ENCODE measurements at regions not wholly inside any gene's neighbourhood (a gene's known extent, or its start where the extent isn't known, plus 50 kb on each side); places are given as distances from the start of the nearest gene placed in this dataset.

DNA sequence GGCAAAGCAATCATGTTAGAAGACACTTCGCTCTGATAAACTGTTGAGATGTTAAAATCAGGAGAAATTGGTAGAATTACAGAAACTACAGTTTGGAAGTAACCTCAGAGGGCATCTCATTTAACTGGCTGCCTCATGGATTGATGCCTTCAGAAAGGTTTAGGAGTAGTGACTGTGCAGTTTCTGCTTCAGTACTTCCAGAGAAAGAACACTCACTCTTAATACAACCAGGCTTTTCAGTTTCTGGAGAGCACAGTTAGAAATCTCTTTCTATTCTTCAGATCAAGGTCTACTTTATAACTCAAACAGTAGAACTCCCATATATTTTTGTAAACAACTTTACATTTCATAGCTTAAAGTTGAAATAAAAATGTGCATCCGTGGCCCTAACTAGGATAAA lies 1358.9 kb upstream of the LRRTM3 start:
- no peak overlapping the region for H3K9ac ChIP-seq (ENCODE audit: low read depth, low read length, poor library complexity)
- H2BK12ac ChIP-seq (ENCODE audit: low read length) = no peak overlapping the region
- H2BK5ac ChIP-seq (ENCODE audit: low read length) = no peak overlapping the region
- no peak overlapping the region for H2BK120ac ChIP-seq (ENCODE audit: low read depth, low read length)
- H2AFZ ChIP-seq (ENCODE audit: low read length) = no peak overlapping the region
- no peak overlapping the region for H4K8ac ChIP-seq (ENCODE audit: low read depth, low read length)
- H3K9me3 ChIP-seq (replicated peaks in 1 of 2; ENCODE audit: control insufficient read depth in 2 of 2, insufficient read depth in 1 of 2, low read depth in 1 of 2, low read length in 2 of 2) = no peaks in the 10 kb centered on the region
- H2BK15ac ChIP-seq (ENCODE audit: low read length) = no peak overlapping the region
- H3K79me1 ChIP-seq (ENCODE audit: low read depth, low read length) = no peaks in the 10 kb centered on the region
- H3K18ac ChIP-seq (ENCODE audit: low read length) = no peak overlapping the region
- H3K4me1 ChIP-seq (ENCODE audit: control insufficient read depth in 2 of 2, insufficient read depth in 1 of 2, low read depth in 1 of 2, low read length in 2 of 2) = no peaks in the 10 kb centered on the region
- DNase-seq (ENCODE audit: low spot score) = peak; percentile 26
- no peaks in the 10 kb centered on the region for H3K27me3 ChIP-seq (ENCODE audit: control insufficient read depth in 3 of 3, insufficient read depth in 3 of 3, low read depth in 1 of 3, low read length in 3 of 3)
- H3K14ac ChIP-seq (ENCODE audit: low read length) = no peak overlapping the region
- no peak overlapping the region for H2AK5ac ChIP-seq (ENCODE audit: low read depth, low read length)
- H3K36me3 ChIP-seq (replicated peaks in 1 of 2; ENCODE audit: control insufficient read depth in 2 of 2, insufficient read depth in 2 of 2, low read length in 2 of 2) = no peaks in the 10 kb centered on the region
- no peak overlapping the region for H3K27ac ChIP-seq (replicated peaks; ENCODE audit: low read length)
- no peak overlapping the region for H3K23ac ChIP-seq (ENCODE audit: low read depth, low read length, poor library complexity)
- no CpG with 5 or more reads among the region's 2 CpGs for WGBS, 2 donors (ENCODE audit: extremely low coverage in 2 of 2, insufficient read length in 2 of 2, insufficient replicate concordance in 1 of 2)
- H3K4me2 ChIP-seq (ENCODE audit: insufficient read depth, low read length, poor library complexity, severe bottlenecking) = no peak overlapping the region
- no peak overlapping the region for H3K4ac ChIP-seq (ENCODE audit: low read length)
- H4K91ac ChIP-seq (ENCODE audit: low read depth, low read length, poor library complexity) = no peak overlapping the region
- no peak overlapping the region for H3K4me3 ChIP-seq (ENCODE audit: low read length in 2 of 2)

DNA sequence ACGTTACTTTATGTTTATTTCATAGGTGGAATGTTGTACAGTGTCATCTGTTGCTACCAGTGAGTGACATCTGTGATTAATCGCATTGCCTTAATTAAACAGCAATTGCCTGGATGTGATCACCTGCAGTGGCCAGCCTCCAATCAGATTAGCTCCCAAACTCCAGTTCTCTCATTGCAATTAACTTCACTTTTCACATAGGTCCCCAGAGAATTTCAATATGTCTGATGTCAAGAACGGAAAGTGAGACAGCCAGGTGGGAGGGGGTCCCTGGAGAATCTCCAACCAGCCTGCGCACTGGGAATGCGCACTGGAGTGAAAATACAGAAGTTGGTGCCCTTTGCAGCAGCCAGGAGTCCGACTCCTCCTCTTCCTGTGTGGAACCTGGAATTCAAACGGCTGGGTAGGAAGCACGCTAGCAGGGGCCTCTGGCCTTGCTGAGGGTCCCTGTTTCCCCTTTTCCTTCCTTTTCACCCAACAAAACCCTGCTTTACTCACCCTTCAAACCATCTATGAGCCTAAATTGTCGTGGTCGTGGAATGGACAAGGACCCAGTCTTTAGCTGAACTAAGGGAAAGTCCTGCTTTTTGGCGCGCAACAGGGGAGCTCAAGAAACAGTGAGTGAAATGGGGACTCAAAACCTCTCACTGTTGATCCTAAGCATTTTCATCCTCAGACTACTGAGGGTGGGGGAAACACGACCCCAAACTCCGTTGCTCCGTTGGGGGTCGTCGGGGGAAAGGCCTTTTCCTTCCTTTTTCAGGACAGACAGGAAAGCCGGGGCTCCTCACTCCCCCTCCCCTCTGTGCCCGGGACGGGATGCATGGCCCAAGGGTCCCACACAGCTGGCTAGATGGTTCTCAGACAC lies 1355.5 kb upstream of the LRRTM3 start:
- Histone ChIP-seq H3K79me1 (ENCODE audit: low read depth, low read length) (no peaks in the 10 kb centered on the region), H3K4me2 (ENCODE audit: insufficient read depth, low read length, poor library complexity, severe bottlenecking) (peak overlapping the region; percentile 41), H3K36me3 (replicated peaks in 1 of 2; ENCODE audit: control insufficient read depth in 2 of 2, insufficient read depth in 2 of 2, low read length in 2 of 2) (peaks cover 0 to 20% of the 10 kb centered on the region in 2 donors), H3K27ac (replicated peaks; ENCODE audit: low read length) (peak overlapping the region; percentile 60), H3K4ac (ENCODE audit: low read length) (no peak overlapping the region), H4K8ac (ENCODE audit: low read depth, low read length) (no peak overlapping the region), H3K9ac (ENCODE audit: low read depth, low read length, poor library complexity) (peak overlapping the region; percentile 32), H3K9me3 (replicated peaks in 1 of 2; ENCODE audit: control insufficient read depth in 2 of 2, insufficient read depth in 1 of 2, low read depth in 1 of 2, low read length in 2 of 2) (no peaks in the 10 kb centered on the region), H2BK15ac (ENCODE audit: low read length) (no peak overlapping the region), H2BK5ac (ENCODE audit: low read length) (no peak overlapping the region), H4K91ac (ENCODE audit: low read depth, low read length, poor library complexity) (no peak overlapping the region), H3K27me3 (ENCODE audit: control insufficient read depth in 3 of 3, insufficient read depth in 3 of 3, low read depth in 1 of 3, low read length in 3 of 3) (no peaks in the 10 kb centered on the region), H2AFZ (ENCODE audit: low read length) (peak overlapping the region; percentile 83), H3K23ac (ENCODE audit: low read depth, low read length, poor library complexity) (no peak overlapping the region), H3K4me1 (ENCODE audit: control insufficient read depth in 2 of 2, insufficient read depth in 1 of 2, low read depth in 1 of 2, low read length in 2 of 2) (no peaks in the 10 kb centered on the region), H3K14ac (ENCODE audit: low read length) (no peak overlapping the region), H2AK5ac (ENCODE audit: low read depth, low read length) (no peak overlapping the region), H3K18ac (ENCODE audit: low read length) (peak overlapping the region; percentile 76), H2BK120ac (ENCODE audit: low read depth, low read length) (no peak overlapping the region), H3K4me3 (ENCODE audit: low read length in 2 of 2) (peak overlapping the region; percentile 59 to 81), H2BK12ac (ENCODE audit: low read length) (no peak overlapping the region)
- peak; percentile 59 for DNase-seq (ENCODE audit: low spot score)
- no CpG with 5 or more reads among the region's 20 CpGs for WGBS, 2 donors (ENCODE audit: extremely low coverage in 2 of 2, insufficient read length in 2 of 2, insufficient replicate concordance in 1 of 2)

DNA sequence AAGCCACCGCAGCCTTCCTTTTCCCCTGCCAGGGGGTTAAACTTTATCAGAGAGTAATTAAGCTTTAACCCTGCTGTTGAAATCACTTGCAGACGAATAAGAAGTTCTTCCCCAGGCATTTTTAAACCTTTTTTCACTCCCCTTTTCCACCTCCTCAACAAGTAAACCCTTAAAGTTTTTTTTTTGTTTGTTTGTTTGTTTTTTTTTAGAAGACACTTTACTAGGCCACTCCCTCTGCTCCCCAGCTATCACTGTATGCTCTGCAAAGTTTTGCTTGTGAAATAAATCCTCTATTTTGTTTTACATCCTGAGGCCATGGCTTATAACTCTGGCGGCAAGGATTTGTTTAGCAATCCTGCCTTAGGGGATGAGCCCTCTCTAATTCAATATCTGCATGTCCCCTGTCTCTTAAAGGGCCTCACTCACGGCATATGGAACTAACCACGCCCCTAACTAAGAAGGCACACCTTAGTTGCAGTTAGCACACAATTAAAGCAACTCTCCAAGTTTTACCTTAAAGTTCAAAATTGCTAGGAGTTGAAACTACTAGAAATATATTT lies 1354.7 kb upstream of the LRRTM3 start:
- Histone ChIP-seq H3K4ac (ENCODE audit: low read length) (no peak overlapping the region), H2AFZ (ENCODE audit: low read length) (peak overlapping the region; percentile 83), H3K18ac (ENCODE audit: low read length) (no peak overlapping the region), H3K23ac (ENCODE audit: low read depth, low read length, poor library complexity) (no peak overlapping the region), H3K9me3 (replicated peaks in 1 of 2; ENCODE audit: control insufficient read depth in 2 of 2, insufficient read depth in 1 of 2, low read depth in 1 of 2, low read length in 2 of 2) (no peaks in the 10 kb centered on the region), H3K14ac (ENCODE audit: low read length) (no peak overlapping the region), H2AK5ac (ENCODE audit: low read depth, low read length) (no peak overlapping the region), H2BK12ac (ENCODE audit: low read length) (no peak overlapping the region), H3K4me2 (ENCODE audit: insufficient read depth, low read length, poor library complexity, severe bottlenecking) (peak overlapping the region; percentile 41), H3K4me1 (ENCODE audit: control insufficient read depth in 2 of 2, insufficient read depth in 1 of 2, low read depth in 1 of 2, low read length in 2 of 2) (no peaks in the 10 kb centered on the region), H2BK5ac (ENCODE audit: low read length) (no peak overlapping the region), H3K36me3 (replicated peaks in 1 of 2; ENCODE audit: control insufficient read depth in 2 of 2, insufficient read depth in 2 of 2, low read length in 2 of 2) (peaks cover 0 to 20% of the 10 kb centered on the region in 2 donors), H4K8ac (ENCODE audit: low read depth, low read length) (no peak overlapping the region), H2BK15ac (ENCODE audit: low read length) (no peak overlapping the region), H3K4me3 (ENCODE audit: low read length in 2 of 2) (peak overlapping the region; percentile 59 to 81), H2BK120ac (ENCODE audit: low read depth, low read length) (no peak overlapping the region), H3K27ac (replicated peaks; ENCODE audit: low read length) (no peak overlapping the region), H3K9ac (ENCODE audit: low read depth, low read length, poor library complexity) (no peak overlapping the region), H4K91ac (ENCODE audit: low read depth, low read length, poor library complexity) (no peak overlapping the region), H3K27me3 (ENCODE audit: control insufficient read depth in 3 of 3, insufficient read depth in 3 of 3, low read depth in 1 of 3, low read length in 3 of 3) (no peaks in the 10 kb centered on the region), H3K79me1 (ENCODE audit: low read depth, low read length) (no peaks in the 10 kb centered on the region)
- no CpG with 5 or more reads among the region's 5 CpGs for WGBS, 2 donors (ENCODE audit: extremely low coverage in 2 of 2, insufficient read length in 2 of 2, insufficient replicate concordance in 1 of 2)
- DNase-seq (ENCODE audit: low spot score) = no peak

DNA sequence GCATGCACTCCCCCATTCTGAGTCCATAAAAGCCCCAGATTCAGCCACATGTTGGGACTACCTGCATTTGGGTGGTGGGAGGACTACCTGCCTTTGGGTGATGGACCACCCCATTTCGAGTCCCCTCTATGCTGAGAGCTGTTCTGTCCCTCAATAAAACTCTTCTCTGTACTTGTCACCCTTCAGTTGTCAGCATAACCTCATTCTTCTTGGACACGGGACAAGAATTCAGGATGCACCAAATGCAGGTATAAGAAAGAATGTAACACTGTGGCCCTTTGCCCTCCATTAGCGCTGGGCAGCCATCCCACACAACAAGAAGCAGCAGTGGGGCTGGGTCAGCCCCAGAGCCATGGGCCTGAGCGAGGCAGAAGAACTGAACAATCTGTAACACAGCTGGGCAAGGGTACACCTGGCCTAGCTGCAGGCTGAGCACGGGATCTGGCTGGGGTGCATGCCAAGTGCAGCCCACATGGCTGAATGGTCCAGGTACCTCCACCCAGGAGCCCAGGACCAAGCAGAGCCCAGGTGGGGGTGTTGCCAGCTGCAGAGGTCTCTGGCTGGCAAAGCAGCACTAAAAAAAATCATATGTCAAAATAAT lies 1344.3 kb upstream of the LRRTM3 start:
- no peak overlapping the region for H2AFZ ChIP-seq (ENCODE audit: low read length)
- no peak overlapping the region for H3K9ac ChIP-seq (ENCODE audit: low read depth, low read length, poor library complexity)
- no CpG with 5 or more reads among the region's 5 CpGs for WGBS, 2 donors (ENCODE audit: extremely low coverage in 2 of 2, insufficient read length in 2 of 2, insufficient replicate concordance in 1 of 2)
- H3K9me3 ChIP-seq (replicated peaks in 1 of 2; ENCODE audit: control insufficient read depth in 2 of 2, insufficient read depth in 1 of 2, low read depth in 1 of 2, low read length in 2 of 2) = peaks cover 7 to 9% of the 10 kb centered on the region in 2 donors
- H2BK5ac ChIP-seq (ENCODE audit: low read length) = no peak overlapping the region
- H3K14ac ChIP-seq (ENCODE audit: low read length) = no peak overlapping the region
- no peak overlapping the region for H2AK5ac ChIP-seq (ENCODE audit: low read depth, low read length)
- H3K4me3 ChIP-seq (ENCODE audit: low read length in 2 of 2) = no peak overlapping the region
- no peak overlapping the region for H2BK15ac ChIP-seq (ENCODE audit: low read length)
- H3K23ac ChIP-seq (ENCODE audit: low read depth, low read length, poor library complexity) = no peak overlapping the region
- H3K4me1 ChIP-seq (ENCODE audit: control insufficient read depth in 2 of 2, insufficient read depth in 1 of 2, low read depth in 1 of 2, low read length in 2 of 2) = no peaks in the 10 kb centered on the region
- no peaks in the 10 kb centered on the region for H3K79me1 ChIP-seq (ENCODE audit: low read depth, low read length)
- no peak overlapping the region for H3K18ac ChIP-seq (ENCODE audit: low read length)
- no peak for DNase-seq (ENCODE audit: low spot score)
- no peak overlapping the region for H2BK12ac ChIP-seq (ENCODE audit: low read length)
- H2BK120ac ChIP-seq (ENCODE audit: low read depth, low read length) = no peak overlapping the region
- H4K8ac ChIP-seq (ENCODE audit: low read depth, low read length) = no peak overlapping the region
- no peak overlapping the region for H4K91ac ChIP-seq (ENCODE audit: low read depth, low read length, poor library complexity)
- H3K27ac ChIP-seq (replicated peaks; ENCODE audit: low read length) = no peak overlapping the region
- no peak overlapping the region for H3K4me2 ChIP-seq (ENCODE audit: insufficient read depth, low read length, poor library complexity, severe bottlenecking)
- H3K27me3 ChIP-seq (ENCODE audit: control insufficient read depth in 3 of 3, insufficient read depth in 3 of 3, low read depth in 1 of 3, low read length in 3 of 3) = no peaks in the 10 kb centered on the region
- no peak overlapping the region for H3K4ac ChIP-seq (ENCODE audit: low read length)
- peaks cover 10 to 27% of the 10 kb centered on the region in 2 donors for H3K36me3 ChIP-seq (replicated peaks in 1 of 2; ENCODE audit: control insufficient read depth in 2 of 2, insufficient read depth in 2 of 2, low read length in 2 of 2)

Data from neuronal stem cell (in vitro differentiated cells).